NCI-H1930 (cell line): ENCODE measurements at regions not wholly inside any gene's neighbourhood (a gene's known extent, or its start where the extent isn't known, plus 50 kb on each side); places are given as distances from the start of the nearest gene placed in this dataset.

Experiments
- DNase-seq, 2 experiments: peaks; one replicate each; lab custom pipeline; 2025; lab: John Stamatoyannopoulos, UW

DNA sequence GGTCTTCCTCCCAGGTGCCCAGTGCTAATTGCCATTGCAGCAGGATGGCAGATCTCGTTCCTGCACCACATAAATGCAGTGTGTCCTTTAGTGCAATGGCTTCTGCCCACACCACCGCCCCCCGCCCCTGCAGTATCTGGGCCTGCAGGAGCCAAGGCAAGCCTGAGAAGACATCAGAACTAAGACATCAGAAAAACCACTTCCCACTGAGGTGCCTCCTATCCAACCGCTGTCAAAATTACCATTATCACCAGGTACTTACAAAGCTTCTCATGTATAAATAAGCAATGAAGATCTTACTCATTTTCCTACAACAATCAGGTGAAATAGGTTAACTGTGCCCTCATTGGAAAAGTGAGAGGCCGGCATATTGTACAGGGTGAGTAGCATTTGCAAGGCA is 228.8 kb downstream of the FBXO15 start:
- DNase-seq = no peak

- DNase-seq = no peak
These were observed 230.6 kb downstream of the FBXO15 start for GRCh38 chr18:73917046-73917445.

- no peak for DNase-seq
These were observed 234.1 kb downstream of the FBXO15 start for GRCh38 chr18:73913505-73913904.

DNA sequence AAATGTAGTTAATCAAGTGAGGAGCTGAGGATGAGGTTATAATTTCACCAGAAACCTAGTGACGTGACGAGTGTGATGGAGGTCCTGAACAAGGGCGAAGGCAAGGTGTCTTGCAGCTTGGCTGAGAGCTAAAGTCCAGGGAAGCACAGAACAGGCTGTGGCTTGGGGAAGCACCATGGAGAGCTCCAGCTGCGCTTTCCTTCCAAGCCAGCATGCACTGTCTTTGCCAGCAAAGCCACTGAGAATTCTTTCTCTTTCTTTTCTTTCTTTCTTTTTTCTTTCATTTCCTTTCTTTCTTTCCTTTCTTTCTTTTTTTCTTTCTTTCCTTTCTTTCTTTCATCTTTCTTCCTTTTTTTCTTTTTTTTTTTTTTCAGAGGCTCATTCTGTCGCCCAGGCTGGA is 239.3 kb downstream of the FBXO15 start:
- no peak for DNase-seq

DNA sequence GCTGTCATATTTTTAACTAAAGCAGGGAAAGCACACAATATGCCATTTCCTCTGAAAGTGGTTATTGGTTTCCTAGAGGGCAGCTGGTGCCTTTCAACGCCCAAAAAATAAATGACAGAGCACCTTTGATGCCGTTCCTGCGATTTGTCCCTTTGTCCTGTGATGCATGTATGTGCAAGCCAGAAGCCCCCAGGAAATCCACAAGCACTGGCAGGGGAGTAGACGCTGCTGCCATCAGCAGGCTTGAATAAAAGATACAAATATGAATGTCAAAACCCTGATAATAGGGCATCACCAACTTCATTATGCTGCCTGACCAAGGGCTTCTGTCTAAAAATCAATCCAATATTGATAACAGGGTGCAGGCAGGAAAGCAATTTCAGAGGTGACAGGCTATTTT is 246.1 kb downstream of the FBXO15 start:
- DNase-seq = no peak

DNA sequence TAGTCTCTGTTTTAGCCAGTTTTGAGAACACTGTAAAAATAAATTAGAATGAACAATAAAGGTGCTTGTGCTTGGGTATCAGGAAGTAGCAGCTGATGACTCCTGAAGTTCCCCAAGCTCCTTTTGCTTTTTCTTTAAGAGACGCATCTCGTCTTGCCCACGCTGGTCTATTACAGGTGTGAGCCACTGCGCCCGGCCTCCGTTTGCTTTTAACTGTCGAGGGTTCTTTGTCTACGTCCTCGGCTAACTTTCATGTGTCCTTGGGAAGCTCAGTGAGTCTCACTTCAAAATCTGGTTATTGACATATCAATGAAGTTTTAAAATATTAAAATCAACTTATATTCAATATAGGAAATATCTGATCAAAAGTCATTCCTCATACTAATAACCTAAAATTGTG is 246.5 kb downstream of the FBXO15 start:
- DNase-seq = no peak

DNA sequence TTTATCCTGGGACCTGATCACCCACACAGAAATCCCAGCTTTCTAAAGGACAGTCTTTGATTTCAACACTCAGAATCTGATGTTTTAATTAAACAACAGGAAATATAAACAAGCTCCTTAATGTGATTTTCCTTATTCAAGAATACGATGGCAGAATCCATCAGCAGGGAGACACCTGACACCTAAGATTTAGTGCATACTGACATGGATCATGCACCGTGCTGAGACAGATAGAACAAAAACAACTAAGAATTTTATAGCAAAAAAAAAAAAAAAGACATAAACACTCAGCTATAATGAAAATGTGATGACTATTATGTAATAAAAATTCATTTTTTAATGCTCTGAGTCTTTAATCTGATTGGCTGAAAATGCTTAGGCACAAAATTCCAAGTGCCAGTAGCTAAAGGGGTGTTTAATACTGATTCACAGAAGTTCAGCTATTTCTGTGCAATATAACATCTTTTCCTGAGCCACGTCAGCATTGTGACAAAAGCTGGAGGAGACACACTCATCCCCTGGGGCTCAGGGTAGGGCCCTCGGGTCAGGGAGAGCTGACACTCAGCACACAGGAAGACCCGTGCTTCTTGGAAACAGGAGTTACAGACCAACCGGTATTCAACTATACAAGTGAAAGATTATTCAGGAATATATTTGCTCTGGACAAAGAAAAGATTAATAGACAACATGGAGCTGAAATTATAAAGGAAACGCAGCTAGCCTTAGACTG is 247.4 kb downstream of the FBXO15 start:
- no peak for DNase-seq

DNA sequence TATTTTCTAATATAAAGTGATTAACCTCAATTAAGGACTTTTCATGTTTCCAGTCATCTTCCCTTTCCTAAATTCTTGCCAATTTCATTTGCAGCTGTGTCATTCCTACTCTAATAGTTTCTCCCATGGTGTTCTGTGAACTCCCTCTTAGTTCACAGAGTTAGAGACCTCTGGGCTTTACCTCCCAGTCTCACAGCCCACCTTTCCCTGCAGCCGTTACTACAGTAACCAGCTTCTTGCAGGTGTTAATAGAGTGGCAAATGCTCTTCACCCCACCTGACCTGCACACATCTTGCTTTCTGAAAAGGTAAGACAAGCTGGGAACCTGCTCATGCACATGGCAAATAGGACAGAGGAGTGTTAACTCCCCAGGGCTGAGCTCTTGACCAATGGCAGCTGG is 250.1 kb downstream of the FBXO15 start:
- DNase-seq = no peak

DNA sequence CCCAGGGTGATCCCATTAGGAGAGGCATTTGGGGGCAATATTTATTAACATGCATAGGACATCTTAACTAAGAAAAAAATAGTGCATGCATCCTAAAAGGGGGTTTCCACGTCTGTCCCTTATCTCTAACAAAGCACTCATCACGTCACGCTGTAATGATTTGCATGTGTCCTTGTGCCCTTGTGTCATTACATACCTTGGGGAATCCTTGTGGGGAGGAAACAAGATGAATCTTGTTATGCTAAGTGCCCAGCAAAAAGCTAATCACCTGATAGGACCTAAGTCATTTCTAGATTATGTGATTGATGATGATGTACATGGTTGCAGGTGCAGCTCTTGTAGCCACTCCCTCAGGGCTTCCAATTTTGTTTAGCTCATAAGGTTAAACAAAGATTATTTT is 250.9 kb downstream of the FBXO15 start:
- DNase-seq = no peak

DNA sequence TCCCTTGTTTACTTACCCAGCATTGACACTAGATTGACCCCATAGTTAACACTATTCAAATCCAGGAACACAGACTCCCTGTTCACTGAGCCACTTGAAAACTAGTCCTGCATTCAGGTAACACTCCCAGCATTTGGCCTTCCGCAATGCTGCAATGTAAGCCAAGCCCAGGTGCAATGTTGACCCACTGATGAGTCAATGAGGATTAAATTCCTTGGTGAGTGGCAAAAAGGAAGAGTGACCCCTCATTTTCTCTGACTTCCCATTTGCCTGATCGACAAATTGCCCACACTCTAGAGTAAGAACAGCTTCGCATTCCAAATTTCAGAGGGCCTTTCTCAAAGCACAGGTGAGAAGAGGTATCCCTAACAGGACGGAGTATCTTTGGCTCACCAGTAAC is 251.9 kb downstream of the FBXO15 start:
- DNase-seq = no peak

DNA sequence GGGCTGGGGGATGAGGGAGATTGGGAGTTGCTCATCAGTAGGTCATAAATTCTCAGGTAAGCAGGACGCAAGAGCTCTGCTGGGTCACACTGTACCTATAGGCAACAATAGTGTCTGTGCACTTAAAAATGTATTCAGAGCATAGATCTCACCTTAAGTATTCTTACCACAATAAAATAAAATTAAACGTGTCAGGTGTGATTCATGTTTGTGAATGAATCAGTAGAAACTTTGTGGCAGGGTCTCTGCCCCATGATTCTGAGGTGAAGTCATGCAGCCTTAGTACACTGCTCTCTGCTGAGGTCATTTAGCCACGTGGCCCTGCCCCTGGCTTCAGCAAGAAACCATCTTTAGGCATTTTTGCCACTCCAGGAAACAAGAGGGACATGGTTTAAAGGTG is 253.8 kb downstream of the FBXO15 start:
- no peak for DNase-seq

- no peak for DNase-seq
These were observed 255.8 kb downstream of the FBXO15 start for GRCh38 chr18:73891572-73892421.

GRCh38 chr18:73888565-73888964 is 259.1 kb downstream of the FBXO15 start:
- no peak for DNase-seq

GRCh38 chr18:73887801-73888200 is 259.8 kb downstream of the FBXO15 start:
- DNase-seq = no peak

GRCh38 chr18:73884868-73885267 is 262.8 kb downstream of the FBXO15 start:
- no peak for DNase-seq

DNA sequence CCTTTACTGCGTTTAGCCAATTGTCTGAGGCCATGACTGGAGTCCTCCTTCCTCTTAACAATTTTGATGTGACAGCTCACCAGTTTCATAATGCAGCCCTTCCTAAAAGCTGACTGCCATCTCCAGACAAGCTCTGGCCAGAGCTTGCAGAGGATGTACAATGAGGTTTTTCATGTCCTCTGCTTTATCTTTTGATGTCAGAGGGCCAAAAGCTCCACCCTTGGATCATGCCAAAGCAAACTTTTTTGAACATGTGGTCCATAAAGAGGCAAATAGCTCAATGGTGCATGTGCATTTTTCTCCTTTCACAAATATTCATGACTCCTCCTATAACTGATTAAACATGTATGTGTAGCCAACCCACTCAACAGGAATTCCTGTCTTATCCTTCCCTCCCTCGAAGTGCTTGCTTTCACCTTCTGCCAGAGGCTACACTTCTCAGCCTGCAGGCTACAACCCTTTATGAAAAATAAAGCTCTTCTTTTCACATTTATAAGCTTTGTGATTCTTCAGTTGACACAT is 266.2 kb downstream of the FBXO15 start:
- DNase-seq = no peak

GRCh38 chr18:73880387-73880786 is 267.2 kb downstream of the FBXO15 start:
- no peak for DNase-seq

DNA sequence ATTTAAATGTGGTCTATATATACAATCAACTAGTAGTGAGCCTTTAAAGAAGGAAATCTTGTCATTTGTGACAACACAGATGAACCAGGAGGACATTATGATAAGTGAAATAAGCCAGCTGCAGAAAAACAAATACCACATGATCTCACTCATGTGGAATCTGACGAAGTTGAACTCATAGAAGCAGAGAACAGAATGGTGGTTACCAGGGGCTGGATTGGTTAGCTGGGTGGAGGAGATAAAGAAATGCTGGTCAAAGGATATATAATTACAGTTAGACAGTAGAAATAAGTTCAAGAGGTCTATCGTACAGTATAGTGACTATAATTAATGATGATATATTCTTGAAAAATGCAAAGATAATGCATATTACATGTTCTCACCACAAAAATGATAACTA is 267.9 kb downstream of the FBXO15 start:
- no peak for DNase-seq

GRCh38 chr18:73879328-73879727 is 268.3 kb downstream of the FBXO15 start:
- DNase-seq = no peak

DNA sequence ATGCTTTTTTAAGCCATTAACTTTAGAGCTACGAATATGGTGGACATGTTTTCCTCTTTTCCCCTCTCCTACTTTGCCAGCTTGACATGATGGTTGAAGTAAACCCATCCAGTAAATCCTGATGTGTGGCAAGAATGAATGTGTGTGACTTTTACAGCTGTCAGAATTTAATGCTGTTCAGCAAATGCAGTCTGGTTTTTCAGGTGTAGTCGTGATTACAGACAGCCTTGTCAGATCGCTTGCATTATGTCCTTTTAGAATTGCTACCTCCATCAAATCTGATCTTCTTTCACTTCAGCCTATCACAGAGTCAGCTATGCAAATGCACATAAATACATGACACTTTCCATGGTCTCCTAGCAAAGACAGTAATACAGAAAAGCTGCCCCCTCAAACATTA is 278.5 kb downstream of the FBXO15 start:
- no peak for DNase-seq

DNA sequence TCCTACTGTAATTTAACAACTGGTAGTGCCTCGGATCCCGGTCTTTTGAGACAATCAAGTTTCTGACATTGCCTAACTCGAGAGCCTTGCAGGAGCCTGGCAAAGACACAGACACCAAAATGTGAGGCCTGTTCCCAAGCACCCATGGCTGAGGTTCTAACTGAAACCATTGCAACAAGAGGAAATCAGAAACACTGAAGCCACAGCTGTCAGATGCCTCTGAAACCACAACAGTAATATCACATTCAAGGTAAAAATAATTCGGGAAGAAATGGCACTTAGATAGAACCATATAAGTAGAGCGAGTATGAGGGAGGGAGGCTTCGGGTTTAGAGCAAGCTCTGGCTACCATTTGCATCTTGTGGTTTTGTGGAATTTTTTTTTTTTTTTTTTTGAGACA is 285.9 kb downstream of the FBXO15 start:
- no peak for DNase-seq

DNA sequence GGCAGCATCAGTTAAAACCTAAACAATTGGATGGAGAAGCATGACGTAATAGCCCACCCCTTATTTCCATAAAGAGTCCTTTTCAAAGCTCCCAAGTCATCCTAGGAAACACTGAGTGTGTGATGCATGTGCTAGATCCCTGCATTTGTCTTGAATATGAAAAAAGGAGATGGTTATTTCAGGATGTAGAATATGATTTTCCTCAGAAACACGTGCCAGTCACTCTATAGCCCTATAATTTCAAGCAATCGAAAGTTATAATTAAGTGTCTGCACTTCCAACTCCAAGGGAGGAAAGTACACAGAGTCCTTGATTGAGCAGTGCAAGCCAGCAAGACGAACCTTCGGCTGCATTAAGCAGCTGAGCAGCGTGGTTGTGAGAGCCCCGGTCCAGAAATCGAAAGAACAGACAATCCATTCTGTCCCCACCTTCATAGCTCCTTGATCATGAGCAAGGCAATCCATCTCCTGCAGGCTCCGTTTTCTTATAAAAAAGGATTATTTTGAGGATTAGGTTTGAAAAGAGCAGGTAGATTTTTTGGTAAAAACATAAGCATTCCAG is 287.7 kb downstream of the FBXO15 start:
- no peak for DNase-seq
